Aorta (tissue), 5 donors: ENCODE measurements at regions not wholly inside any gene's neighbourhood (a gene's known extent, or its start where the extent isn't known, plus 50 kb on each side); places are given as distances from the start of the nearest gene placed in this dataset.

Experiments
- ATAC-seq: fragments of 200-7000 bp; cut with Tn5 transposase; one replicate; pipeline ENCODE4 v1.9.1; 2022; ENCODE audit warnings: moderate library complexity; ENCODE audit not compliant: low FRiP score
- DNase-seq, 2 donors: peaks; one replicate each; pipeline ENCODE4 v3.0.0-alpha.2; 2020
- H3K27ac ChIP-seq, 2 donors: one replicate each; pipeline ENCODE4 v1.5.1; 2013; ENCODE audit warnings: low read length in 2 of 2, mild to moderate bottlenecking in 2 of 2, moderate library complexity in 2 of 2, control low read depth in 1 of 2, inconsistent platforms in 1 of 2, low read depth in 1 of 2
- H3K27me3 ChIP-seq, 2 donors: one replicate each; pipeline ENCODE4 v1.6.1; 2013; ENCODE audit warnings: control low read depth in 1 of 2, low read length in 1 of 2, mild to moderate bottlenecking in 1 of 2, moderate library complexity in 1 of 2; ENCODE audit not compliant: insufficient read depth in 2 of 2, control insufficient read depth in 1 of 2
- H3K36me3 ChIP-seq, 2 donors: one replicate each; pipeline ENCODE4 v1.6.1; 2013; ENCODE audit warnings: control low read depth in 1 of 2, low read length in 1 of 2, mild to moderate bottlenecking in 1 of 2; ENCODE audit not compliant: insufficient read depth in 2 of 2, control insufficient read depth in 1 of 2
- H3K4me1 ChIP-seq, 2 donors: one replicate each; pipeline ENCODE4 v1.6.1; 2013; ENCODE audit warnings: low read length in 2 of 2, control low read depth in 1 of 2, mild to moderate bottlenecking in 1 of 2, moderate library complexity in 1 of 2; ENCODE audit not compliant: insufficient read depth in 2 of 2, control insufficient read depth in 1 of 2
- H3K4me3 ChIP-seq, 2 donors: one replicate each; pipeline ENCODE4 v1.5.1; 2013; ENCODE audit warnings: low read length in 2 of 2, control low read depth in 1 of 2, mild to moderate bottlenecking in 1 of 2
- H3K9me3 ChIP-seq: one replicate; pipeline ENCODE4 v1.6.1; 2013; ENCODE audit warnings: mild to moderate bottlenecking, low read length; ENCODE audit not compliant: control insufficient read depth
- WGBS, 2 donors: extraction: QIAGEN DNeasy Blood & Tissue Kit; methylation state at CpG; one replicate each; pipeline ENCODE4 v1.1.7; 2013; 5-methylcytosine and 5-hydroxymethylcytosine counted together
- intact Hi-C, 2 donors: fragments of 100-400 bp; cut with DNase I; formaldehyde crosslinking; loops; one replicate each; pipeline versions ENCODE4 v1.14.2 to v1.15.0; 2022
- donor health status: healthy with polysubstance abuse.
- donor health status: Bipolar disorder and iron deficiency.
- donor health status: DM: no; HTN: no; CAD: no.
- donor health status: DM: no; HTN: no; CAD: no.
- donor health status: DM: yes; HTN: yes; CAD: no.

- DNase-seq (no peak), ATAC-seq (no peak)
- no peak overlapping the region for H3K27ac ChIP-seq
- WGBS, 2 donors, result 27 to 35% methylated on average over 4 of the region's 4 CpGs
- intact Hi-C loops, result no loop called here
- H3K4me1 ChIP-seq, result no peaks in the 10 kb centered on the region
- H3K27me3 ChIP-seq, result no peaks in the 10 kb centered on the region
- no peak overlapping the region for H3K4me3 ChIP-seq
- H3K36me3 ChIP-seq, result no peaks in the 10 kb centered on the region
- no peaks in the 10 kb centered on the region for H3K9me3 ChIP-seq
Observed at GRCh38 chr4:12548678-12549077, 935.5 kb downstream of the RAB28 start.

- H3K27me3 ChIP-seq, result no peaks in the 10 kb centered on the region
- ATAC-seq, result no peak
- no peaks in the 10 kb centered on the region for H3K36me3 ChIP-seq
- no peaks in the 10 kb centered on the region for H3K9me3 ChIP-seq
- no peak overlapping the region for H3K27ac ChIP-seq
- DNase-seq, result no peak
- no peaks in the 10 kb centered on the region for H3K4me1 ChIP-seq
- H3K4me3 ChIP-seq, result no peak overlapping the region
- intact Hi-C loops, result no loop called here
- WGBS, 2 donors, result 74 to 94% methylated on average over 1 of the region's 1 CpG
Observed at GRCh38 chr4:12545812-12546211, 938.3 kb downstream of the RAB28 start.

- Histone ChIP-seq H3K27me3 (no peaks in the 10 kb centered on the region), H3K4me3 (no peak overlapping the region), H3K9me3 (no peaks in the 10 kb centered on the region), H3K36me3 (no peaks in the 10 kb centered on the region), H3K4me1 (no peaks in the 10 kb centered on the region), H3K27ac (no peak overlapping the region)
- intact Hi-C loops, result no loop called here
- WGBS, 2 donors, result 87 to 89% methylated on average over 17 of the region's 17 CpGs
- ATAC-seq, result no peak
- DNase-seq, result no peak
Observed at GRCh38 chr4:12538162-12538561, 946.0 kb downstream of the RAB28 start.

- intact Hi-C loops, result no loop called here
- H3K4me1 ChIP-seq, result no peaks in the 10 kb centered on the region
- no peaks in the 10 kb centered on the region for H3K27me3 ChIP-seq
- no peak overlapping the region for H3K27ac ChIP-seq
- ATAC-seq (no peak), DNase-seq (no peak)
- no peak overlapping the region for H3K4me3 ChIP-seq
- no peaks in the 10 kb centered on the region for H3K36me3 ChIP-seq
- no peaks in the 10 kb centered on the region for H3K9me3 ChIP-seq
- 89 to 90% methylated on average over 1 of the region's 1 CpG for WGBS, 2 donors
Observed at GRCh38 chr4:12534684-12535083, 949.5 kb downstream of the RAB28 start.

GRCh38 chr4:12519426-12519825 is 964.7 kb downstream of the RAB28 start:
- no peaks in the 10 kb centered on the region for H3K27me3 ChIP-seq
- DNase-seq (no peak), ATAC-seq (no peak)
- H3K4me3 ChIP-seq, result no peak overlapping the region
- H3K9me3 ChIP-seq, result no peaks in the 10 kb centered on the region
- no peaks in the 10 kb centered on the region for H3K4me1 ChIP-seq
- no peaks in the 10 kb centered on the region for H3K36me3 ChIP-seq
- intact Hi-C loops, result no loop called here
- no peak overlapping the region for H3K27ac ChIP-seq

- no peak for ATAC-seq
- DNase-seq, result no peak
- no peak overlapping the region for H3K4me3 ChIP-seq
- no peak overlapping the region for H3K27ac ChIP-seq
- H3K9me3 ChIP-seq, result no peaks in the 10 kb centered on the region
- H3K27me3 ChIP-seq, result no peaks in the 10 kb centered on the region
- intact Hi-C loops, result no loop called here
- H3K36me3 ChIP-seq, result no peaks in the 10 kb centered on the region
- 77 to 82% methylated on average over 2 of the region's 2 CpGs for WGBS, 2 donors
- no peaks in the 10 kb centered on the region for H3K4me1 ChIP-seq
Observed at GRCh38 chr4:12507868-12508481, 976.2 kb downstream of the RAB28 start.

- H3K4me3 ChIP-seq, result no peak overlapping the region
- ATAC-seq (no peak), DNase-seq (no peak)
- no peaks in the 10 kb centered on the region for H3K4me1 ChIP-seq
- no peaks in the 10 kb centered on the region for H3K9me3 ChIP-seq
- intact Hi-C loops, result no loop called here
- no peaks in the 10 kb centered on the region for H3K36me3 ChIP-seq
- peaks cover 0 to 1% of the 10 kb centered on the region in 2 donors for H3K27me3 ChIP-seq
- no peak overlapping the region for H3K27ac ChIP-seq
Observed at GRCh38 chr4:12500409-12500808, 983.7 kb downstream of the RAB28 start.

GRCh38 chr4:12499693-12500092 is 984.4 kb downstream of the RAB28 start:
- Histone ChIP-seq H3K27me3 (peaks cover 0 to 1% of the 10 kb centered on the region in 2 donors), H3K4me3 (no peak overlapping the region), H3K4me1 (no peaks in the 10 kb centered on the region), H3K9me3 (no peaks in the 10 kb centered on the region), H3K27ac (no peak overlapping the region), H3K36me3 (no peaks in the 10 kb centered on the region)
- no peak for ATAC-seq
- WGBS, 2 donors, result 19 to 25% methylated on average over 2 of the region's 2 CpGs
- no peak for DNase-seq
- intact Hi-C loops, result no loop called here

- Histone ChIP-seq H3K9me3 (no peaks in the 10 kb centered on the region), H3K4me3 (no peak overlapping the region), H3K27ac (no peak overlapping the region), H3K4me1 (no peaks in the 10 kb centered on the region), H3K36me3 (no peaks in the 10 kb centered on the region), H3K27me3 (peaks cover 0 to 1% of the 10 kb centered on the region in 2 donors)
- intact Hi-C loops, result no loop called here
- ATAC-seq, result no peak
- DNase-seq, result no peak
Observed at GRCh38 chr4:12495211-12495610, 988.9 kb downstream of the RAB28 start.
